H1 (cell line): ENCODE measurements at regions not wholly inside any gene's neighbourhood (a gene's known extent, or its start where the extent isn't known, plus 50 kb on each side); places are given as distances from the start of the nearest gene placed in this dataset.

Source experiments
- ASH2L ChIP-seq: fragments of 200-600, 300-600 bp; sonication (generic); IDR thresholded peaks from one replicate; pipeline ENCODE4 v1.7.1; 2017; ENCODE audit warnings: low read length

DNA sequence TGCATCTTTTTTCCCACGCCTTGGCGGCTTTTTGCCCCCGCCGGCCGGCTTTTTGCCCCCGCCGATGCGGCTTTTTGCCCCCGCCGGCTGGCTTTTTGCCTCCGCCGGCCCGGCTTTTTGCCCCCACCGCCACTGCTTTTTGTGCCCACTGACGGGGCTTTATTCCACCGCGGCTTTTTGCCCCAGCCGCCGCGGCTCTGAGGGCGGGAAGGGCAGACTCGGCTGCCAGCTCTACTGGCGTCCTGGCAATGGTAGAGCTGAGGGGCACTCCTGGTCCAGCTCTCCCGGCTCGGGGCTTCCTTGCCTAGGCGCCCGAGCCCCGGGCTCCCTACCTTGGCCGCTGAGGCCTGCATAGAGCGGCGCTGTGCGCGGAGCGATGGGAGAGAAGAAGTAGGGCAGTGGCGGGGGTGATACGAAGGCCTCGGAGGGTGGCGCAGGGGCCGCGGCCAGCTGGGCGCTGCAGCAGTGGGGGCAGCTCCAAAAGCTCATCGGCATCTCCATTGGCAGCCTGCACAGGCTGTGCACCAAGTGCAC is 591.4 kb downstream of the TP53TG3F start (continued):
- no peak for TF ChIP-seq ASH2L
